A549 (cell line): ENCODE measurements at regions not wholly inside any gene's neighbourhood (a gene's known extent, or its start where the extent isn't known, plus 50 kb on each side); places are given as distances from the start of the nearest gene placed in this dataset.

Experiments
- ATAC-seq, 2 experiments: fragments of 200-7000 bp in 1 of 2; fragments of >200 bp in 1 of 2; cut with Nextera tagmentation in 1 of 2; cut with Tn5 transposase in 1 of 2; 3 replicates each; pipeline versions ENCODE4 v1.8.0 to v1.9.1; 2018 to 2020; ENCODE audit warnings: mild to moderate bottlenecking in 1 of 2, moderate library complexity in 1 of 2
- CTCF ChIA-PET: fragments of 300-600 bp; sonication (Branson Sonifier 250); formaldehyde crosslinking; extraction: SDS; loops from one replicate; lab custom pipeline; 2021; ENCODE audit warnings: antibody characterized with exemption, inconsistent platforms; lab: Yijun Ruan, JAX
- POLR2A ChIA-PET: fragments of 350-600 bp; formaldehyde crosslinking; extraction: SDS; loops from one replicate; lab custom pipeline; 2021; ENCODE audit warnings: antibody characterized with exemption, inconsistent platforms; lab: Yijun Ruan, JAX
- DNase-seq, 2 experiments: peaks; one replicate each; pipeline versions ENCODE4 v3.0.0 to v3.0.0-alpha.2; 2011 to 2016; ENCODE audit warnings: low read depth in 1 of 2, low spot score in 1 of 2
- FAIRE-seq: peaks from 2 replicates; lab custom pipeline; 2011; peaks lifted over from hg19 to GRCh38; lab: Jason Lieb, UNC
- H3K27ac ChIP-seq, 2 experiments: fragments of >200 bp; sonication (Bioruptor Twin); formaldehyde crosslinking; 3 replicates each; pipeline ENCODE4 v1.5.1; 2016 to 2017
- H3K4me1 ChIP-seq: fragments of >200 bp; sonication (Bioruptor Twin); formaldehyde crosslinking; 3 replicates; pipeline ENCODE4 v1.6.1; 2016
- H3K4me2 ChIP-seq: fragments of >200 bp; sonication (Bioruptor Twin); formaldehyde crosslinking; 3 replicates; pipeline ENCODE4 v1.6.1; 2016
- H3K4me3 ChIP-seq: fragments of >200 bp; sonication (Bioruptor Twin); formaldehyde crosslinking; 3 replicates; pipeline ENCODE4 v1.5.1; 2016
- H3K9me3 ChIP-seq: fragments of >200 bp; sonication (Bioruptor Twin); formaldehyde crosslinking; 3 replicates; pipeline ENCODE4 v1.6.1; 2016
- CBX8 ChIP-seq: fragments of 200-600 bp; sonication (generic); IDR thresholded peaks from 2 replicates; pipeline ENCODE4 v1.6.1; 2016
- FOSB ChIP-seq: fragments of 250-450 bp; sonication (Bioruptor Pico); IDR thresholded peaks from 2 replicates; pipeline ENCODE4 v1.5.0; 2020; ENCODE audit warnings: mild to moderate bottlenecking, moderate library complexity
- FOXS1 ChIP-seq: fragments of 250-450 bp; sonication (Bioruptor Pico); IDR thresholded peaks from 2 replicates; pipeline ENCODE4 v1.5.0; 2020; ENCODE audit warnings: mild to moderate bottlenecking, moderate library complexity
- GATA3 ChIP-seq: IDR thresholded peaks from 2 replicates; pipeline ENCODE4 v1.6.1; 2012; ENCODE audit warnings: borderline replicate concordance
- HOXA7 ChIP-seq: fragments of 250-450 bp; sonication (Bioruptor Pico); IDR thresholded peaks from 2 replicates; pipeline ENCODE4 v1.5.0; 2020; ENCODE audit warnings: mild to moderate bottlenecking, moderate library complexity
- HOXB5 ChIP-seq: fragments of 250-450 bp; sonication (Bioruptor Pico); IDR thresholded peaks from 2 replicates; pipeline ENCODE4 v1.5.0; 2020; ENCODE audit warnings: mild to moderate bottlenecking, moderate library complexity
- JUN ChIP-seq, 2 experiments: fragments of >200 bp; sonication (Bioruptor Twin); formaldehyde crosslinking; IDR thresholded peaks; 2 replicates in 1 of 2; 3 replicates in 1 of 2; pipeline ENCODE4 v1.6.1; 2016 to 2017
- KDM5A ChIP-seq: fragments of 200-600 bp; sonication (generic); IDR thresholded peaks from 2 replicates; pipeline ENCODE4 v1.6.1; 2016; ENCODE audit warnings: antibody characterized with exemption, mild to moderate bottlenecking
- MAFK ChIP-seq: fragments of 450-650 bp; IDR thresholded peaks from 2 replicates; pipeline ENCODE4 v1.6.1; 2014; ENCODE audit not compliant: partially characterized antibody
- MAZ ChIP-seq: fragments of 150-350 bp; IDR thresholded peaks from 2 replicates; pipeline ENCODE4 v1.6.1; 2014; ENCODE audit warnings: antibody characterized with exemption, low read depth, low read length, borderline replicate concordance
- NFE2L2 ChIP-seq: fragments of 150-350 bp; conservative IDR thresholded peaks from 2 replicates; pipeline ENCODE4 v1.6.1; 2014; ENCODE audit warnings: low read length
- NPAS2 ChIP-seq: fragments of 250-450 bp; sonication (Bioruptor Pico); IDR thresholded peaks from 2 replicates; pipeline ENCODE4 v1.8.0; 2022; ENCODE audit warnings: mild to moderate bottlenecking, moderate library complexity, borderline replicate concordance
- POLR2A ChIP-seq: IDR thresholded peaks from 2 replicates; pipeline ENCODE4 v1.6.1; 2012; ENCODE audit warnings: mild to moderate bottlenecking, low read length
- RAD21 ChIP-seq, 2 experiments: fragments of >200 bp in 1 of 2; sonication (Bioruptor Twin) in 1 of 2; formaldehyde crosslinking in 1 of 2; IDR thresholded peaks in 1 of 2; conservative IDR thresholded peaks in 1 of 2; 2 replicates in 1 of 2; 3 replicates in 1 of 2; pipeline ENCODE4 v1.6.1; 2012 to 2018; ENCODE audit warnings: inconsistent platforms in 1 of 2
- RARB ChIP-seq: fragments of 250-450 bp; sonication (Bioruptor Pico); IDR thresholded peaks from 2 replicates; pipeline ENCODE4 v1.8.0; 2021; ENCODE audit warnings: mild to moderate bottlenecking, moderate library complexity
- RNF2 ChIP-seq: fragments of 200-600 bp; sonication (generic); IDR thresholded peaks from 2 replicates; pipeline ENCODE4 v1.6.1; 2016; ENCODE audit warnings: low read depth, mild to moderate bottlenecking, antibody characterized with exemption, moderate library complexity, borderline replicate concordance
- TP53 ChIP-seq: fragments of 250-450 bp; sonication (Bioruptor Pico); IDR thresholded peaks from 2 replicates; pipeline ENCODE4 v1.5.0; 2021; ENCODE audit warnings: mild to moderate bottlenecking, moderate library complexity
- ZFP36 ChIP-seq: fragments of 450-650 bp; IDR thresholded peaks from 2 replicates; pipeline ENCODE4 v1.6.1; 2014; ENCODE audit warnings: borderline replicate concordance; ENCODE audit not compliant: partially characterized antibody
- ZNF302 ChIP-seq: fragments of 250-450 bp; sonication (Bioruptor Pico); IDR thresholded peaks from 2 replicates; pipeline ENCODE4 v1.9.0; 2021; ENCODE audit warnings: inconsistent platforms, mild to moderate bottlenecking, moderate library complexity
- ZSCAN20 ChIP-seq: fragments of 250-450 bp; sonication (Bioruptor Pico); IDR thresholded peaks from 2 replicates; pipeline ENCODE4 v1.8.0; 2022; ENCODE audit warnings: mild to moderate bottlenecking, moderate library complexity
- WGBS: methylation state at CpG from one replicate; pipeline ENCODE4 v1.1.6; 2017; ENCODE audit errors: missing lambda C conversion rate; 5-methylcytosine and 5-hydroxymethylcytosine counted together
- TF ChIP-seq, protein P1 (sequence below): fragments of 250-450 bp; sonication (Bioruptor Pico); IDR thresholded peaks from 2 replicates; pipeline ENCODE4 v1.5.0; 2020; ENCODE audit warnings: low read depth, mild to moderate bottlenecking, moderate library complexity
- TF ChIP-seq, protein P2 (sequence below): fragments of 150-350 bp; IDR thresholded peaks from 2 replicates; pipeline ENCODE4 v1.6.1; 2014; ENCODE audit warnings: low read depth, mild to moderate bottlenecking, low read length
- TF ChIP-seq, protein P3 (sequence below): fragments of >200 bp; sonication (Bioruptor Twin); formaldehyde crosslinking; IDR thresholded peaks from 2 replicates; pipeline ENCODE4 v1.6.1; 2016
- TF ChIP-seq, protein P4 (sequence below): fragments of >200 bp; sonication (Bioruptor Twin); formaldehyde crosslinking; IDR thresholded peaks from 3 replicates; pipeline ENCODE4 v1.6.1; 2016
- TF ChIP-seq, protein P5 (sequence below): fragments of 450-650 bp; IDR thresholded peaks from 2 replicates; pipeline ENCODE4 v1.6.1; 2014; ENCODE audit warnings: antibody characterized with exemption
- TF ChIP-seq, protein P6 (sequence below): IDR thresholded peaks from 2 replicates; pipeline ENCODE4 v1.6.1; 2012; ENCODE audit warnings: low read depth, borderline replicate concordance

DNA sequence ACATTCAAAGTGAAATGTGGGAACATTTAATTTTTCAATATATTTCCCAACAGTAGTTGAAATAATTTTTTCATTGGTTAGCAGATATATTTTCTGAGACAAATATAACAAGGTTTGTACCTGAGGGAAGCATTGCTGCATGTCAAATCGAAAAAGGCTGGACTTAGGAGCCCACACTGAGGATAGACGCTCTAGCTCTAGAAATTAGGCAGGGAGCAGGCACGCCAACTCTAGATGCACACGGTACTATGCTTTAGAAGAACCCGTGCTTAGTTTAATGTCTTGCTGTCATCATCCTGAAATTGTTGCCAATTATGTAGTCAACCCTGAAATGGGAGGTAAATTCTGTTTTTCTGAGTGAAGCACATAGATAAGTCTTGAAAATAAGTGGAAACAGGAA is 731.1 kb upstream of the ZNF804A start (continued):
- TF ChIP-seq, protein P1, sequence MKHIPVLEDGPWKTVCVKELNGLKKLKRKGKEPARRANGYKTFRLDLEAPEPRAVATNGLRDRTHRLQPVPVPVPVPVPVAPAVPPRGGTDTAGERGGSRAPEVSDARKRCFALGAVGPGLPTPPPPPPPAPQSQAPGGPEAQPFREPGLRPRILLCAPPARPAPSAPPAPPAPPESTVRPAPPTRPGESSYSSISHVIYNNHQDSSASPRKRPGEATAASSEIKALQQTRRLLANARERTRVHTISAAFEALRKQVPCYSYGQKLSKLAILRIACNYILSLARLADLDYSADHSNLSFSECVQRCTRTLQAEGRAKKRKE (CRISPR knock-in tag) = no peak
- TF ChIP-seq, protein P2, sequence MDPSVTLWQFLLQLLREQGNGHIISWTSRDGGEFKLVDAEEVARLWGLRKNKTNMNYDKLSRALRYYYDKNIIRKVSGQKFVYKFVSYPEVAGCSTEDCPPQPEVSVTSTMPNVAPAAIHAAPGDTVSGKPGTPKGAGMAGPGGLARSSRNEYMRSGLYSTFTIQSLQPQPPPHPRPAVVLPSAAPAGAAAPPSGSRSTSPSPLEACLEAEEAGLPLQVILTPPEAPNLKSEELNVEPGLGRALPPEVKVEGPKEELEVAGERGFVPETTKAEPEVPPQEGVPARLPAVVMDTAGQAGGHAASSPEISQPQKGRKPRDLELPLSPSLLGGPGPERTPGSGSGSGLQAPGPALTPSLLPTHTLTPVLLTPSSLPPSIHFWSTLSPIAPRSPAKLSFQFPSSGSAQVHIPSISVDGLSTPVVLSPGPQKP = no peak
- TF ChIP-seq, protein P3, sequence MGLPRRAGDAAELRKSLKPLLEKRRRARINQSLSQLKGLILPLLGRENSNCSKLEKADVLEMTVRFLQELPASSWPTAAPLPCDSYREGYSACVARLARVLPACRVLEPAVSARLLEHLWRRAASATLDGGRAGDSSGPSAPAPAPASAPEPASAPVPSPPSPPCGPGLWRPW = no peak
- no peak for TF ChIP-seq FOSB (CRISPR knock-in tag)
- no peak for TF ChIP-seq RNF2
- TF ChIP-seq, all 56 proteins: peak for 0

DNA sequence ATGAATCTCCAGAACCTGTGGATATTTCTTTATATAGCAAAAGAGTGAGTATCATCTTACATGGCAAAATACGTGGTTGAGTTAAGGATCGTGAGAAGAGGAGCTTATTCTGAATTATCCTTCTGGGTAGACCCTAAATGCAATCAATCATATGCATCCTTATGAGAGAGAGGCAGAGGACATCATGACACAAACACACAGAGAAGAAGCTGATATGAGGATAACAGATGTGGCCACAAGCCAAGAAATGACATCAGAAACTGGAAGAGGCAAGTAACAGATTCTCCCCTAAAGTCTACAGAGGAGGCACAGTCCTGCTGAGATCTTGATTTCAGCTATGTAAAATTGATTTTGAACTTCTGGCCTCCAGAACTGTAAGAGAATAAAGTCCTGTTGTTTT is 730.2 kb upstream of the ZNF804A start:
- DNase-seq (no peak), ATAC-seq (no peak), FAIRE-seq (no peak)
- TF ChIP-seq TP53 (no peak), RAD21 (conservative IDR thresholded peaks at IDR 0.05 in 1 of 2, IDR thresholded peaks at IDR 0.05 in 1 of 2) (no peak), NPAS2 (no peak), RARB (CRISPR knock-in tag) (no peak), JUN (IDR thresholded peaks at IDR 0.05) (no peak), NFE2L2 (no peak), HOXB5 (CRISPR knock-in tag) (no peak)
- TF ChIP-seq, protein P4, sequence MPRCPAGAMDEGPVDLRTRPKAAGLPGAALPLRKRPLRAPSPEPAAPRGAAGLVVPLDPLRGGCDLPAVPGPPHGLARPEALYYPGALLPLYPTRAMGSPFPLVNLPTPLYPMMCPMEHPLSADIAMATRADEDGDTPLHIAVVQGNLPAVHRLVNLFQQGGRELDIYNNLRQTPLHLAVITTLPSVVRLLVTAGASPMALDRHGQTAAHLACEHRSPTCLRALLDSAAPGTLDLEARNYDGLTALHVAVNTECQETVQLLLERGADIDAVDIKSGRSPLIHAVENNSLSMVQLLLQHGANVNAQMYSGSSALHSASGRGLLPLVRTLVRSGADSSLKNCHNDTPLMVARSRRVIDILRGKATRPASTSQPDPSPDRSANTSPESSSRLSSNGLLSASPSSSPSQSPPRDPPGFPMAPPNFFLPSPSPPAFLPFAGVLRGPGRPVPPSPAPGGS = no peak
- TF ChIP-seq, protein P5, sequence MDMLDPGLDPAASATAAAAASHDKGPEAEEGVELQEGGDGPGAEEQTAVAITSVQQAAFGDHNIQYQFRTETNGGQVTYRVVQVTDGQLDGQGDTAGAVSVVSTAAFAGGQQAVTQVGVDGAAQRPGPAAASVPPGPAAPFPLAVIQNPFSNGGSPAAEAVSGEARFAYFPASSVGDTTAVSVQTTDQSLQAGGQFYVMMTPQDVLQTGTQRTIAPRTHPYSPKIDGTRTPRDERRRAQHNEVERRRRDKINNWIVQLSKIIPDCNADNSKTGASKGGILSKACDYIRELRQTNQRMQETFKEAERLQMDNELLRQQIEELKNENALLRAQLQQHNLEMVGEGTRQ = no peak
- no peak overlapping the region for H3K4me3 ChIP-seq
- no peak overlapping the region for H3K4me2 ChIP-seq
- WGBS = 56% methylated on average over 2 of the region's 2 CpGs
- H3K4me1 ChIP-seq = no peaks in the 10 kb centered on the region
- H3K9me3 ChIP-seq = no peaks in the 10 kb centered on the region
- POLR2A ChIA-PET = no interaction called here
- no peak overlapping the region for H3K27ac ChIP-seq
- CTCF ChIA-PET = no interaction called here

DNA sequence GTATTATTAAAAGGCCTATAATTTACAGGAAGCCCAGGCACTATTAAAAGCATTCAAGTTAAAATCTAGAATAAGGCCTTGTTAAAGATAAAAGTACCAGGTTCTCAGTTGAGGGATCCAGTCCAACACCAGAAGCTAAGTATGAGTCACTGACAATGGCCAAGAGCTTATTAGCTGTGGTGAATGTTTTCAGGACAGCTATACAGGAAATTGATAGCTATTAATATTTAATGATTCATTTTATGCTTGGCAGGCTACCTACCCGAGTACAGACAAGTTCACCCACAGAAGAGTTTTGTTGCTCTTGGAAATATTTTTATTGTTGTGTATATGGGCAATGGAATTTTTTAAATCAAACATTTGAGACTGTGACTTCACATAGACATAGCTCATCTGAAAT is 729.6 kb upstream of the ZNF804A start:
- Histone ChIP-seq H3K9me3 (no peaks in the 10 kb centered on the region), H3K4me1 (no peaks in the 10 kb centered on the region), H3K4me3 (no peak overlapping the region), H3K27ac (no peak overlapping the region), H3K4me2 (no peak overlapping the region)
- POLR2A ChIA-PET = no interaction called here
- no peak for FAIRE-seq
- DNase-seq = no peak
- 0% methylated on average over 1 of the region's 1 CpG for WGBS
- CTCF ChIA-PET = no interaction called here
- no peak for ATAC-seq
- TF ChIP-seq CBX8 (no peak), MAFK (no peak), HOXB5 (CRISPR knock-in tag) (no peak), JUN (IDR thresholded peaks at IDR 0.05) (no peak), GATA3 (no peak), MAZ (no peak)

DNA sequence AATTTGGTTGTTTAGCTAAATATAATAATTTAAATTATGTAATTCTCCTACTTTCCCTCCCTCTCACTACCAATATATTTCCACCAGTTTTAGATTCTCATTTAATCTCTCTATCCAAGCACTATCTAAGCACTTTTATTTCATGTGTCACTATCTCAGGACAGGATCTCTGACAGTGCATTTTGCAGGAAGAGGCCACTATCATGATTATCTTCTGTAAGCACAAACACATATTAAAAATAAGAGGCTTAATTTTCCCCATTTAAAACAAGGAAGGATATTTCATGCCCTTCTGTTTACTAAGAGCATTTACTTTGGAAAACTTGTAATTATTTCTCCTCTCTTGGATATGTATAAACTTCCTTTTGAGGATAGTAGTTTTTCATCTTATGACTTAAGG is 726.2 kb upstream of the ZNF804A start:
- Histone ChIP-seq H3K4me2 (no peak overlapping the region), H3K9me3 (no peaks in the 10 kb centered on the region), H3K4me3 (no peak overlapping the region), H3K4me1 (no peaks in the 10 kb centered on the region), H3K27ac (no peak overlapping the region)
- ChIA-PET POLR2A (no interaction called here), CTCF (no interaction called here)
- FAIRE-seq (no peak), DNase-seq (no peak), ATAC-seq (no peak)
- TF ChIP-seq HOXB5 (CRISPR knock-in tag) (no peak), POLR2A (no peak), ZNF302 (CRISPR knock-in tag) (no peak), HOXA7 (CRISPR knock-in tag) (no peak), ZSCAN20 (no peak), KDM5A (no peak), ZFP36 (no peak), RNF2 (no peak), FOXS1 (CRISPR knock-in tag) (no peak)
- TF ChIP-seq, protein P3 = no peak
- TF ChIP-seq, protein P1 (CRISPR knock-in tag) = no peak
- TF ChIP-seq, protein P5 = no peak
- TF ChIP-seq, protein P6, sequence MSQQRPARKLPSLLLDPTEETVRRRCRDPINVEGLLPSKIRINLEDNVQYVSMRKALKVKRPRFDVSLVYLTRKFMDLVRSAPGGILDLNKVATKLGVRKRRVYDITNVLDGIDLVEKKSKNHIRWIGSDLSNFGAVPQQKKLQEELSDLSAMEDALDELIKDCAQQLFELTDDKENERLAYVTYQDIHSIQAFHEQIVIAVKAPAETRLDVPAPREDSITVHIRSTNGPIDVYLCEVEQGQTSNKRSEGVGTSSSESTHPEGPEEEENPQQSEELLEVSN = no peak
